D341Med (cell line): ENCODE measurements at regions not wholly inside any gene's neighbourhood (a gene's known extent, or its start where the extent isn't known, plus 50 kb on each side); places are given as distances from the start of the nearest gene placed in this dataset.

Source experiments
- DNase-seq: peaks from one replicate; pipeline ENCODE4 v3.0.0; 2012; ENCODE audit warnings: low spot score

- no peak for DNase-seq
Measured at GRCh38 chr3:46090161-46090591, 62.9 kb upstream of the XCR1 start.

GRCh38 chr3:46089237-46090011 lies 62.1 kb upstream of the XCR1 start:
- DNase-seq = no peak

- DNase-seq = no peak
Measured at GRCh38 chr3:46087871-46088270, 60.6 kb upstream of the XCR1 start.

GRCh38 chr3:46086986-46087385 lies 59.7 kb upstream of the XCR1 start:
- no peak for DNase-seq

GRCh38 chr3:46086083-46086437 lies 58.8 kb upstream of the XCR1 start:
- DNase-seq = no peak

GRCh38 chr3:46085421-46086082 lies 58.3 kb upstream of the XCR1 start:
- no peak for DNase-seq

- DNase-seq = no peak
Measured at GRCh38 chr3:46083956-46084355, 56.7 kb upstream of the XCR1 start.

GRCh38 chr3:46082849-46083248 lies 55.6 kb upstream of the XCR1 start:
- DNase-seq = no peak

GRCh38 chr3:46082021-46082420 lies 54.7 kb upstream of the XCR1 start:
- DNase-seq = no peak

GRCh38 chr3:46080969-46081345 lies 53.7 kb upstream of the XCR1 start:
- no peak for DNase-seq

- DNase-seq = no peak
Measured at GRCh38 chr3:46080124-46080968, 53.1 kb upstream of the XCR1 start.

GRCh38 chr3:46078712-46079400 lies 51.6 kb upstream of the XCR1 start:
- DNase-seq = peak; percentile 83
